Activated CD4-positive, CD25-positive, alpha-beta regulatory T cell treated with anti-CD3 and anti-CD28 coated beads, Interleukin-2, amount 50 U/mL, for 24 hours (primary cell): ENCODE measurements at regions not wholly inside any gene's neighbourhood (a gene's known extent, or its start where the extent isn't known, plus 50 kb on each side); places are given as distances from the start of the nearest gene placed in this dataset.
"Not testable (repeated sequence)": the region's sequence is repeated elsewhere in the genome, so short reads cannot be mapped to it uniquely, and the experiment has no call there.

ENCODE experiments used
- ATAC-seq, 2 donors: fragments of 150-1000 bp; cut with Tn5 transposase; one replicate each; pipeline ENCODE4 v1.10.0; 2021; ENCODE audit warnings: mild to moderate bottlenecking in 1 of 2, moderate library complexity in 1 of 2

GRCh38 chr14:97771340-97772045 is 974.3 kb downstream of the VRK1 start:
- ATAC-seq, result no peak

DNA sequence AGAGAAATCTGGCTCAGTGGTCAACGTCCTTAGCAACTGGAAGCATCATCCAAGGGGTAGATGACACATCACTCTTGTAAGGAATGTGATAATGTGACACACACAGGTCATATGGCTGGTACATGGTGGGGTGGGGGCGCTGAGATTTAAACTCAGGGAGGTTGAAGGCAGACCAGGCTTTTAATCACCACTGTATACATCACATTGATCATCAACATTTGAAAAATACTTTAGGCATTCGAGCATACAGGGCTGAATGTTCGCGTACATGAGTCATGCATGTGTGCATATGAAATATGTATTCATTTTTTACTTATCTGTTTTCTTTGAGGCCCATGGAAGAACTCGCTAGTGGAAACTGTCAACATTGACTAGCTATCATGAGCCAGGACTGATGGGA is 976.4 kb downstream of the VRK1 start:
- no peak for ATAC-seq

- ATAC-seq, result no peak
Measured at GRCh38 chr14:97776890-97777558, 979.8 kb downstream of the VRK1 start.

DNA sequence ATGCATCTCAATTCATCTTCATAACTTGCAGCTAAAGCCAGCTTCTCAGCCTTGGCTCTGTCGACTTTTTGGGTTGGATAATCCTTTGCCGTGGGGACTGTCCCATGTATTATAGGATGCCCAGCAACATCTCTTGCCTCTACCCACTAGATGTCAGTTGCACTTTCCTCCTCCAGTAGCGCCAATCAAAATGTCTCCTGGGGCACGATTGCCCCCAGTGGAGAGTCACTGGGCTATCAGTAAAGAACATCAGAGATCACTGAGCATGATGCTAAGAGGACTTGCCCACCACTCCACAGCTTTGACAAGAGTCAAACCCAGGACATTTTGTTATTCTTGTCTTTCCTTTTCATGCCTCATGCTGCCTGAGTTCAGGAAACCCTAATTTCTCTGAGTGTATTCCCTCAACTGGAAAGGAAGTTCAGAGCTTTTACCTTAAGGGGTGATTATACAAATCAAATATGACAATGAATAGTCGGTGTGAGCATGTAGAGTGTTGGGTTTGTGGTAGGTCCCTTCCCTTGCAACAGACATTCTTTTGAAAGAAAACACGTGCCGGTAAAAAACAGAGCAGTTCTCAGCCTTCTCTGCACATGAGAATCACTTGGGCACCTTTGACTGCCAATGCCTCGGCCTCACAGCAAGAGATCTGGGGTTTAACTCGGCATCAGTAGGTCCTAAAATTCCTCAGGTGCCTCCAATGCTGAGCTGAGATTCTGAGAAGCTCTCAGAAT is 980.6 kb downstream of the VRK1 start:
- peak in 1 of 2 donors; percentile 58 for ATAC-seq

DNA sequence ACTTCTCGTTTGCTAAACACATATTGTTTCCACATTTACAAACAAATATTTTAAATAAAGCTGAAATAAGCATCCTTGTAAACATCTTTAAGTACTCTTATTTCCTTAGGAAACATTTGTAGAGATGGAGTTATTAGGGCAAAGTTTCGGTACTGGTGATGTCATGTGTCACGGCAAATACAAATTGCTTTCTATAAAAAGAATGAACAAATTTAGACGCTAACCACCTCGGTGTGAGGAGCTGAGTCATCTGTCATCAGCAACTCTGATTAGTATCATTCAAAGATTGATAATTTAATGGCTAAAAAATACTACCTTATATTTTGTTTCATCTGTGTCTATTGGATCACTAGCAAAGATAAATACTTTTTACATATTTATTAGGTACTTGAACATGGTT is 982.0 kb downstream of the VRK1 start:
- no peak for ATAC-seq

- ATAC-seq, result no peak
Measured at GRCh38 chr14:97780804-97781203, 983.6 kb downstream of the VRK1 start.

GRCh38 chr14:97781961-97782360 is 984.8 kb downstream of the VRK1 start:
- no peak for ATAC-seq

- no peak for ATAC-seq
Measured at GRCh38 chr14:97782871-97783414, 985.8 kb downstream of the VRK1 start.

- no peak for ATAC-seq
Measured at GRCh38 chr14:97785495-97785894, 988.3 kb downstream of the VRK1 start.

DNA sequence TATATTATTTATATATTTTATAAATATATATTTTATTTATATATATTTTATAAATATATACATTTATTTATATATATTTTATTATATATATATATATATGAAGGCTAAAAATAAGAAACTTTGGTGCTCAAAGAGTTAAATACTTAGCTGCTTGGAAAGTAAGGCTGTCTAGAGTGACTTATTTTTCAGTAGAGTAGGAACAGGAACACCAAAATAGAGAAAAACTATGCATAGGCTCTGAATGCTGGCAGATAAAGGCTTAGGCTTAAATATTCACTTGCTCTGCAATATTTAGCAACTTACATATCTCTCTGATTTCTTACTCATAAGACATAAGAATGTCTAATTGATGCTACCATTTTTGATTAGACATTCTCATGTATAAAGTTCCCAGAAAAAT is 991.2 kb downstream of the VRK1 start:
- ATAC-seq, result no peak

DNA sequence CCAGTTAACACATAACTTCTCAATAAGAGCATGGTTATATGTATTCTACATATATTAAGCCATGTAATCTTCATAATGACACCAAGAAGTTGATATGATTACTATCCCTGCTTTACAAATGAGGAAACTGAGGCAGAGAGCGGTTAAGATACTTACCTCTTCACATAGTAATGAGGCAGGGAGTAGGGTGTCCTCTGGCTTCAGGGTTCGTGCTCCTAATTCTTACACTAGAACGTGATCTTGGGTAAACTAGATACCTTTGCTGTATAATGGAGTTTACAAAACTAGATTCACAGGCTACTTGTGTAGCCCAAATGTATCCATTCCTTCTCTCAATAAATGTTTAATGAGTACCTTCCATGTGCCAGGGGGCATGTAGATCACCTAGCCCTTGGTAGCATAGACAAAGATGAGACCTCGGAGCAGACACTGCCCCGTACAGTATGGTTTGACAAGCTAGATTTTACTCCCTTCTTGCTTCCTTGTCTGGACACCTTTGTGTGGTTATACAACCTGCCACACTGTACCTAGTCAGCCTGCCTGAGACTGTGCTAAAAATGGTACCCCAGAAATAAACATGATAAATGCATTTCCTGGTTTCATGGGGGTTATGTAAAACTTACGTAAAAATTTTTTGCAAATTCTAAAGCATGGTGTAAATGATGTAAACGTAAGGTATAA is 991.8 kb downstream of the VRK1 start:
- ATAC-seq, result no peak

DNA sequence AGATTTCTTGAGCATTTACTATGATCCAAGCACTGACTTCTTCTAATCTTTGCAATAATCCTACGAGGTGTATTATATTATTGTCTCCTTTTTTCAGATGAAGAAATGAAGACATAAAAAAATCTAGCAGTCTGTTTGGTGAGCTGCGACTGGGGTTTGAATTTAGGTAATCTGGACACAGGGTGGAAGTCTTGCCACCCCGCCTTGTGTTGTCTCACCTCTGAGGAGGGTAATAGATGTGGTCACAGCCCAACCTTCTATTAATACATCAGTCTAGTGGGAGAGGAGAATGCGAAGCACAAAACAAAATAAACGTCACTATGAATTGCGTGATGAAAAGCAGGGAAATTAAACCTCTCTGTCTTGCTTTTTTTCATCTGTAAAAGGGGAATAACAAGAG is 993.9 kb downstream of the VRK1 start:
- no peak for ATAC-seq

DNA sequence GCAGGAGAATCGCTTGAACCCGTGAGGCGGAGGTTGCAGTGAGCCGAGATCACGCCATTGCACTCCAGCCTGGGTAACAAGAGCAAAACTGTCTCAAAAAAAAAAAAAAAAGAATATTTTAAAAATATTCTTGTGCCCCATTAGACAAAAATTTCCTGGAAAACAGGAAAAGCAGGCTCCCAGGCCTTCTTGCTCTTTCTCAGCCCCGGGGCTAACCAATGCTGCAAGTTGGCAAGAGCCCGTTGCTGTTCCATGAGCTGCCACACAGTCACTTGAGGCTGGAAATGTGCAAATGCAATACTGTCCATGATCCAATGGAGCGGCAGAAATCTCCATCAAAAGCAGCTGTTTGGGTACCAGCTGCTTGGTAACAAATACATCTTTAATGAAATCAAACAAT is 994.7 kb downstream of the VRK1 start:
- no peak for ATAC-seq

DNA sequence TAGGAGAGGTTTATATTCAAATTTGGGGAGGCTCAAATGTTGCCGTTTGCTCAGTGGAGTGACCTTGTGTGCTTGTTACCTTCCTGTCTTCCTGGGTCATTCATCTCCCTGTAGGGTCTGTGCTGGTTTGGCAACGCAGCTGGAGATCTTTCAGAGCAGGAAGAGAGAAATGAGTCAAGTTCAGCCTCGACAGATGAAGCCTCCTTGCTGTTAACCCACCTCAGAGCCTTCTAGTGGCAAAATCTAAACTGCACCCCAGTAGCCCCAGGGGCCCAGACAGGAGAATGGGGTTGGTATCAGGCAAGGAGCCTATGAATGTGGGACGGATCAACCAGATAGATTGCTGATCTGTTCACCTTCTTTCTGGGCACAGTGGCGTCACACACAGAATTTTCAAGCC is 999.3 kb downstream of the VRK1 start:
- ATAC-seq, result no peak

DNA sequence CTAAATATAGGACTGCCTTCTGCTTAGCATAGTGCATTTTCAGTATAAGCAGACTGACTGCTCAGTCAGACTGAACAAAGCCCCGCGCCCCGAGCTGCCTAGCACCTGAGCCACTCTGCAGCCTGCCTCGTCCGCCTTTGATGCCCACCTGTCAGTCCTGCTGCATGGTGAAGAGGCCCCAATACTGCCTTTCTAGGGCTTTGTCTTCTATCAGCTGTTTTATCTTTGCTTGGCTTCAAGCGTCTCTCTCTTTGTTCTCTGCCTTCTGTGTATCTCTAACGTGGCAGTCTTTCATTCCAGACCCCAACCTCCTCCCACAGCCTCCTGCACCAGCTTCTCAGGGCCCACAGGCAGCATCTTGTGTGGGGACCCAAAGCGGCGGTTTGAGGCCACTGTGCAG is 1001.0 kb downstream of the VRK1 start:
- ATAC-seq, result no peak

DNA sequence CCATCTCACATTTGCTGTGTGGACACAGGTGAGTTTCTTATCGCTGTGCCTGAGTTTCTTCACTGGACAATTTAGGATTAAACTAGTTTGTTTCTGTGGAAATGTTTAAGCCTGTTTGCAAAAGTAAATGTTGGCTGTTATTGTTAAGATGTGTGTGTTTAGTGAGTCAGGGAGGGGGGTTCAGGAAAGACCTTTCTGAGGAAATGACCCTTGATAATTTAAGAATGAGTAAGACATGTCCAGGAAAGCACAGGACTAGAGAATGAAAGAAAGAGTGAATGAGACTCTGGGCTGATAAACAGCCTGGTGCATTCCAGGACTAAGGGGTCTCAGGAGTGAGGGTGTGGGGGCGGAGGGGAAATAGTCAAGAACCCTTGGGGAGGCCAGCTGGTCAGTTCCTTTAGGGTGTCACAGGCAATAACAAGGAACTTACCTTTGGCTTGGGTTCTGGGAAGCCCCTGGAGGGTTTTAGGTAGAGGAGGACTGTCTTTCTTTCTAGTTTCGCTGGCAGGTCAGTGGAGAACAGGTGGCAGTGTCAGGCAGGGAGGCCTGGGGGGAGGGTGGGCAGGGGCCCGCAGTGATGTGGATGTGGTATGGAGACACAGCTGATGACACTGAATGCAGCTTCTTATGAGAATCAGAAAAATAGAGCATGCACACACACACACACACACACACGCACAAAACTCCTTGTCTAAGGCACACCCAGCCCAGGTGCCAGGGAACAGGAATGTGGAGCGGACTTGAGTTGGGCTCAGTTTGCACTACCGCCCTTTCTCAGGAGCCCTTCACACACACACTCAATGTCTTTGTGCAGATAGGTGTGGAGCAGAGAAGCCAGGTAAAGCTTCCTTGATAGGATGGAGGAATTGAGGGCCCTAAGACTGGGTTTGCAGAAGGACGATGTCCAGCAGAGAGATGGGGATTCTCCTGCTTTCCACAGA is 1005.5 kb downstream of the VRK1 start:
- ATAC-seq, result no peak

GRCh38 chr14:97804056-97804455 is 1006.9 kb downstream of the VRK1 start:
- no peak for ATAC-seq

DNA sequence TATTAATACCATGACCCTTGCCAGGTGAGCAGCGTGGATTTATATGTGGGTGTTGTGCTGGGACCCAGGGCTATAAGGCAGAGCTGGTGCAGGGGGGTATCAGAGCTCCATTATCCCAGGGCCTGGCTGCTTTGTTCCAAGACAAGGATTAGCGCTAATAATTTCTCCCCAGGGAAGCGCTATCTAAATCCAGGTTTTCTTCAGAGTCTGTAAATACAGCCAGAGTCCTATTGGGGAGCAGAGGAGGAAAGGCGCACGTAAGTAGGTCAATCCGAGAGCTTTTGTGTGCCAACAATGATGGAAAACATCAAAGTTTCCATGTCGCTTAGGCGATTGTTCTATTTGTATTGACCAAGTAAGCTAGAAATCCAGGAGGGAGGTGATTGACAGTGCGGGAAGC is 1009.7 kb downstream of the VRK1 start:
- no peak for ATAC-seq

DNA sequence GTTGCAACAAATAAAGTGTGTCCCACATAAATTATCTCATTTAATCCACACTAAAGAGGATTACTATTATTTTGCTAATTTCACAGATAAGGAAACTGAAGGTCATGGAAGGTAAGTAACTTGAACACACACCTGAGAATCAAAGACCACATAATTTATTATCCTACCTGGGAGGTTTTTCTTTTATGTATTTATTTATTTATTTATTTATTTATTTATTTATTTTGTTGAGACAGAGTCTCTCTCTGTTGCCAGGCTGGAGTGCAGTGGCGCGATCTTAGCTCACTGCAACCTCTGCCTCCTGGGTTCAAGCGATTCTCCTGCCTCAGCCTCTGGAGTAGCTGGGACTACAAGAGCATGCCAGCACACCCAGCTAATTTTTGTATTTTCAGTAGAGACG is 1011.4 kb downstream of the VRK1 start:
- ATAC-seq, result not testable (repeated sequence)

- no peak for ATAC-seq
Measured at GRCh38 chr14:97813556-97813955, 1016.4 kb downstream of the VRK1 start.

- no peak for ATAC-seq
Measured at GRCh38 chr14:97820781-97821180, 1023.6 kb downstream of the VRK1 start.

DNA sequence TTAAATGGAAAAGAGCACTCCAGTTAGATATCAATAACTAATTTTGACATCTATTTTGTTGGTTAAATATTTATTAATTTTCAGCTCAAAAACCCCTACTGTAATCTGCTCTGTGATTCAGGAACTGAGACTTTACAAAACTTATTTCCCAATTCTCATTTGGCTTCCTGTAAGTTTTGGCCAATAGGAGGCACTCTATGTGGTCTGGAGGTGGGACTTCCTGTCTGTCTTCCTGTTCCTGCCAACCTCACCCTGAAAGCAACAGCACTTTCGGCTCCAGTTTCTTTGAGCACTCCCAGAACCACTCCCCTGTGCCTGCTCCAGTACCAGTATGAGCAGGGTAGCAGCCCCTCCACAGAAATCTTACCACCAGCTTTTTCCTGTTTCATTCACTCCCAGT is 1027.0 kb downstream of the VRK1 start:
- no peak for ATAC-seq
